GM23338 (cell line): ENCODE measurements at regions not wholly inside any gene's neighbourhood (a gene's known extent, or its start where the extent isn't known, plus 50 kb on each side); places are given as distances from the start of the nearest gene placed in this dataset.

ENCODE experiments used
- ATAC-seq: fragments of 200-7000 bp; cut with Tn5 transposase; 3 replicates; pipeline ENCODE4 v1.9.1; 2020
- DNase-seq: peaks from one replicate; pipeline ENCODE4 v3.0.0-alpha.2; 2015; ENCODE audit warnings: low spot score
- H2AFZ ChIP-seq: fragments of 200-600 bp; sonication (generic); 2 replicates; pipeline ENCODE4 v1.8.0; 2016; ENCODE audit warnings: antibody characterized with exemption, mild to moderate bottlenecking, moderate library complexity
- H3F3A ChIP-seq: fragments of 200-600 bp; sonication (generic); replicated peaks from 2 replicates; pipeline ENCODE4 v1.8.0; 2017; ENCODE audit warnings: antibody characterized with exemption, mixed run types, low read depth
- H3K27ac ChIP-seq: fragments of 200-600 bp; sonication (generic); 2 replicates; pipeline ENCODE4 v1.6.1; 2016; ENCODE audit warnings: low read depth
- H3K27me3 ChIP-seq: fragments of 200-600 bp; sonication (generic); 2 replicates; pipeline ENCODE4 v1.8.0; 2016; ENCODE audit warnings: mild to moderate bottlenecking, mixed run types, moderate library complexity; ENCODE audit not compliant: insufficient read depth
- H3K36me3 ChIP-seq: fragments of 200-600 bp; sonication (generic); 2 replicates; pipeline ENCODE4 v1.8.0; 2016; ENCODE audit warnings: mild to moderate bottlenecking; ENCODE audit not compliant: insufficient read depth
- H3K4me1 ChIP-seq: fragments of 200-600 bp; sonication (generic); 2 replicates; pipeline ENCODE4 v1.8.0; 2016; ENCODE audit warnings: mild to moderate bottlenecking, moderate library complexity; ENCODE audit not compliant: insufficient read depth
- H3K4me2 ChIP-seq: fragments of 200-600 bp; sonication (generic); 2 replicates; pipeline ENCODE4 v1.7.1; 2017; ENCODE audit warnings: mixed run types
- H3K4me3 ChIP-seq: fragments of 200-600 bp; sonication (generic); 2 replicates; pipeline ENCODE4 v1.6.1; 2016; ENCODE audit warnings: mixed run types
- H3K79me2 ChIP-seq: fragments of 200-600 bp; sonication (generic); replicated peaks from 2 replicates; pipeline ENCODE4 v1.8.0; 2017; ENCODE audit warnings: mild to moderate bottlenecking; ENCODE audit not compliant: insufficient read depth
- H3K9me2 ChIP-seq: fragments of 200-600 bp; sonication (generic); 2 replicates; pipeline ENCODE4 v1.8.0; 2017; ENCODE audit not compliant: insufficient read depth
- H4K20me1 ChIP-seq: fragments of 200-600 bp; sonication (generic); replicated peaks from 2 replicates; pipeline ENCODE4 v1.8.0; 2017; ENCODE audit warnings: mild to moderate bottlenecking; ENCODE audit not compliant: insufficient read depth
- H3K27ac Mint-ChIP-seq: 2 replicates; pipeline ENCODE4 v1.8.0; 2020; ENCODE audit warnings: inconsistent platforms, mild to moderate bottlenecking, moderate library complexity, mixed read lengths
- H3K27me3 Mint-ChIP-seq: 3 replicates; pipeline ENCODE4 v1.8.0; 2022; ENCODE audit warnings: low read depth, mild to moderate bottlenecking, moderate library complexity, mixed read lengths, inconsistent platforms; ENCODE audit not compliant: insufficient read depth, poor library complexity
- H3K36me3 Mint-ChIP-seq: 3 replicates; pipeline ENCODE4 v1.8.0; 2021; ENCODE audit warnings: low read depth, mild to moderate bottlenecking, inconsistent platforms, moderate library complexity, mixed read lengths
- H3K4me1 Mint-ChIP-seq: 3 replicates; pipeline ENCODE4 v1.8.0; 2020; ENCODE audit warnings: mild to moderate bottlenecking, inconsistent platforms, mixed read lengths
- H3K4me3 Mint-ChIP-seq: 3 replicates; pipeline ENCODE4 v1.8.0; 2021; ENCODE audit warnings: moderate library complexity, mild to moderate bottlenecking, inconsistent platforms, mixed read lengths
- H3K9me3 Mint-ChIP-seq: 3 replicates; pipeline ENCODE4 v1.8.0; 2020; ENCODE audit warnings: moderate library complexity, mild to moderate bottlenecking, inconsistent platforms, mixed read lengths
- EZH2 ChIP-seq: fragments of 200-600 bp; sonication (generic); IDR thresholded peaks from one replicate; pipeline ENCODE4 v1.8.0; 2017; ENCODE audit warnings: antibody characterized with exemption, mild to moderate bottlenecking, low read depth; ENCODE audit not compliant: unreplicated experiment
- EZH2phosphoT487 ChIP-seq: fragments of 200-600 bp; sonication (generic); IDR thresholded peaks from one replicate; pipeline ENCODE4 v1.8.1; 2018; ENCODE audit warnings: antibody characterized with exemption; ENCODE audit not compliant: unreplicated experiment
- JUNB ChIP-seq: IDR thresholded peaks from one replicate; pipeline ENCODE4 v1.6.1; 2016; ENCODE audit warnings: antibody characterized with exemption; ENCODE audit not compliant: unreplicated experiment
- NANOG ChIP-seq: IDR thresholded peaks from 2 replicates; pipeline ENCODE4 v1.6.1; 2016; ENCODE audit warnings: antibody characterized with exemption, borderline replicate concordance
- POLR2AphosphoS5 ChIP-seq: IDR thresholded peaks from 2 replicates; pipeline ENCODE4 v1.6.1; 2016; ENCODE audit warnings: antibody characterized with exemption, low read depth
- STAT1 ChIP-seq: IDR thresholded peaks from one replicate; pipeline ENCODE4 v1.6.1; 2016; ENCODE audit warnings: antibody characterized with exemption; ENCODE audit not compliant: unreplicated experiment
- ZNF331 ChIP-seq: fragments of 250-450 bp; sonication (Bioruptor Pico); IDR thresholded peaks from 2 replicates; pipeline ENCODE4 v1.5.0; 2020; ENCODE audit warnings: low read depth, mild to moderate bottlenecking, moderate library complexity
- TF ChIP-seq, protein P1 (sequence below): fragments of 250-450 bp; sonication (Bioruptor Pico); IDR thresholded peaks from 2 replicates; pipeline ENCODE4 v1.5.0; 2020; ENCODE audit warnings: mild to moderate bottlenecking, moderate library complexity
- TF ChIP-seq, protein P2 (sequence below), 2 experiments: fragments of 200-600 bp in 1 of 2; sonication (generic) in 1 of 2; conservative IDR thresholded peaks; 2 replicates each; pipeline versions ENCODE4 v1.5.1 to v1.6.1; 2016 to 2017; ENCODE audit warnings: antibody characterized with exemption in 2 of 2, low read depth in 2 of 2, mild to moderate bottlenecking in 2 of 2, moderate library complexity in 1 of 2
- TF ChIP-seq, protein P3 (sequence below): IDR thresholded peaks from 2 replicates; pipeline ENCODE4 v1.6.1; 2016; ENCODE audit warnings: antibody characterized with exemption

DNA sequence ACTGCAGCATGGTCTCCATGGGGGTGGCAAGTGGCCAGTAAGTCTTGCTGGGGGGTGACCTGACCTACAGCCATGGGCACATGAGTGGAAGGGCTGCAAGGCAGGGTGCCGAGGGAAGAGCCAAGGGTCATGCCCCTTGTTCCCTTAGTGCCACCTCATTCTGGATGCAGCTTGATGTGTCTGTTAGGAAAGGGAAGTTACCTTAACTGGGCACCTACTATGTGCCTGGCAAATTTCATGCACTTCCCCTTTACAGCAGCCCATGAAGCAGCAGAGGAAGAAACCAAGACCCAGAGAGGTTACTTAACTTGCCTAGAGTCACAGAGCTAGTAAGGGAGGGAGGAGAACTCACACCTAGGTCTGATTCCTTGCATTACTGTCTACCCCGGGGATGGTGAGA lies 174.0 kb downstream of the MRPL14 start:
- Histone ChIP-seq H3F3A (no peaks in the 10 kb centered on the region), H4K20me1 (no peaks in the 10 kb centered on the region), H3K4me2 (no peak overlapping the region), H3K4me3 (no peak overlapping the region), H3K27ac (no peak overlapping the region), H3K27me3 (no peaks in the 10 kb centered on the region), H3K36me3 (no peaks in the 10 kb centered on the region), H2AFZ (no peak overlapping the region), H3K9me2 (no peaks in the 10 kb centered on the region), H3K4me1 (no peaks in the 10 kb centered on the region), H3K79me2 (no peaks in the 10 kb centered on the region)
- no peaks in the 10 kb centered on the region for H3K36me3 Mint-ChIP-seq
- H3K9me3 Mint-ChIP-seq, result 0 out of 3 replicates have a peak, but pooled peaks cover 4% of the 10 kb centered on the region
- TF ChIP-seq, protein P1, sequence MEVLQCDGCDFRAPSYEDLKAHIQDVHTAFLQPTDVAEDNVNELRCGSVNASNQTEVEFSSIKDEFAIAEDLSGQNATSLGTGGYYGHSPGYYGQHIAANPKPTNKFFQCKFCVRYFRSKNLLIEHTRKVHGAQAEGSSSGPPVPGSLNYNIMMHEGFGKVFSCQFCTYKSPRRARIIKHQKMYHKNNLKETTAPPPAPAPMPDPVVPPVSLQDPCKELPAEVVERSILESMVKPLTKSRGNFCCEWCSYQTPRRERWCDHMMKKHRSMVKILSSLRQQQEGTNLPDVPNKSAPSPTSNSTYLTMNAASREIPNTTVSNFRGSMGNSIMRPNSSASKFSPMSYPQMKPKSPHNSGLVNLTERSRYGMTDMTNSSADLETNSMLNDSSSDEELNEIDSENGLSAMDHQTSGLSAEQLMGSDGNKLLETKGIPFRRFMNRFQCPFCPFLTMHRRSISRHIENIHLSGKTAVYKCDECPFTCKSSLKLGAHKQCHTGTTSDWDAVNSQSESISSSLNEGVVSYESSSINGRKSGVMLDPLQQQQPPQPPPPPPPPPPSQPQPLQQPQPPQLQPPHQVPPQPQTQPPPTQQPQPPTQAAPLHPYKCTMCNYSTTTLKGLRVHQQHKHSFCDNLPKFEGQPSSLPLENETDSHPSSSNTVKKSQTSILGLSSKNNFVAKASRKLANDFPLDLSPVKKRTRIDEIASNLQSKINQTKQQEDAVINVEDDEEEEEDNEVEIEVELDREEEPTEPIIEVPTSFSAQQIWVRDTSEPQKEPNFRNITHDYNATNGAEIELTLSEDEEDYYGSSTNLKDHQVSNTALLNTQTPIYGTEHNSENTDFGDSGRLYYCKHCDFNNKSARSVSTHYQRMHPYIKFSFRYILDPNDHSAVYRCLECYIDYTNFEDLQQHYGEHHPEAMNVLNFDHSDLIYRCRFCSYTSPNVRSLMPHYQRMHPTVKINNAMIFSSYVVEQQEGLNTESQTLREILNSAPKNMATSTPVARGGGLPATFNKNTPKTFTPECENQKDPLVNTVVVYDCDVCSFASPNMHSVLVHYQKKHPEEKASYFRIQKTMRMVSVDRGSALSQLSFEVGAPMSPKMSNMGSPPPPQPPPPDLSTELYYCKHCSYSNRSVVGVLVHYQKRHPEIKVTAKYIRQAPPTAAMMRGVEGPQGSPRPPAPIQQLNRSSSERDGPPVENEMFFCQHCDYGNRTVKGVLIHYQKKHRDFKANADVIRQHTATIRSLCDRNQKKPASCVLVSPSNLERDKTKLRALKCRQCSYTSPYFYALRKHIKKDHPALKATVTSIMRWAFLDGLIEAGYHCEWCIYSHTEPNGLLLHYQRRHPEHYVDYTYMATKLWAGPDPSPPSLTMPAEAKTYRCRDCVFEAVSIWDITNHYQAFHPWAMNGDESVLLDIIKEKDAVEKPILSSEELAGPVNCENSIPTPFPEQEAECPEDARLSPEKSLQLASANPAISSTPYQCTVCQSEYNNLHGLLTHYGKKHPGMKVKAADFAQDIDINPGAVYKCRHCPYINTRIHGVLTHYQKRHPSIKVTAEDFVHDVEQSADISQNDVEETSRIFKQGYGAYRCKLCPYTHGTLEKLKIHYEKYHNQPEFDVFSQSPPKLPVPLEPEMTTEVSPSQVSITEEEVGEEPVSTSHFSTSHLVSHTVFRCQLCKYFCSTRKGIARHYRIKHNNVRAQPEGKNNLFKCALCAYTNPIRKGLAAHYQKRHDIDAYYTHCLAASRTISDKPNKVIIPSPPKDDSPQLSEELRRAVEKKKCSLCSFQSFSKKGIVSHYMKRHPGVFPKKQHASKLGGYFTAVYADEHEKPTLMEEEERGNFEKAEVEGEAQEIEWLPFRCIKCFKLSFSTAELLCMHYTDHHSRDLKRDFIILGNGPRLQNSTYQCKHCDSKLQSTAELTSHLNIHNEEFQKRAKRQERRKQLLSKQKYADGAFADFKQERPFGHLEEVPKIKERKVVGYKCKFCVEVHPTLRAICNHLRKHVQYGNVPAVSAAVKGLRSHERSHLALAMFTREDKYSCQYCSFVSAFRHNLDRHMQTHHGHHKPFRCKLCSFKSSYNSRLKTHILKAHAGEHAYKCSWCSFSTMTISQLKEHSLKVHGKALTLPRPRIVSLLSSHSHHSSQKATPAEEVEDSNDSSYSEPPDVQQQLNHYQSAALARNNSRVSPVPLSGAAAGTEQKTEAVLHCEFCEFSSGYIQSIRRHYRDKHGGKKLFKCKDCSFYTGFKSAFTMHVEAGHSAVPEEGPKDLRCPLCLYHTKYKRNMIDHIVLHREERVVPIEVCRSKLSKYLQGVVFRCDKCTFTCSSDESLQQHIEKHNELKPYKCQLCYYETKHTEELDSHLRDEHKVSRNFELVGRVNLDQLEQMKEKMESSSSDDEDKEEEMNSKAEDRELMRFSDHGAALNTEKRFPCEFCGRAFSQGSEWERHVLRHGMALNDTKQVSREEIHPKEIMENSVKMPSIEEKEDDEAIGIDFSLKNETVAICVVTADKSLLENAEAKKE, result no peak
- TF ChIP-seq NANOG (no peak), STAT1 (no peak), EZH2phosphoT487 (no peak), EZH2 (no peak), ZNF331 (CRISPR knock-in tag) (no peak), POLR2AphosphoS5 (no peak), JUNB (no peak)
- TF ChIP-seq, protein P2, sequence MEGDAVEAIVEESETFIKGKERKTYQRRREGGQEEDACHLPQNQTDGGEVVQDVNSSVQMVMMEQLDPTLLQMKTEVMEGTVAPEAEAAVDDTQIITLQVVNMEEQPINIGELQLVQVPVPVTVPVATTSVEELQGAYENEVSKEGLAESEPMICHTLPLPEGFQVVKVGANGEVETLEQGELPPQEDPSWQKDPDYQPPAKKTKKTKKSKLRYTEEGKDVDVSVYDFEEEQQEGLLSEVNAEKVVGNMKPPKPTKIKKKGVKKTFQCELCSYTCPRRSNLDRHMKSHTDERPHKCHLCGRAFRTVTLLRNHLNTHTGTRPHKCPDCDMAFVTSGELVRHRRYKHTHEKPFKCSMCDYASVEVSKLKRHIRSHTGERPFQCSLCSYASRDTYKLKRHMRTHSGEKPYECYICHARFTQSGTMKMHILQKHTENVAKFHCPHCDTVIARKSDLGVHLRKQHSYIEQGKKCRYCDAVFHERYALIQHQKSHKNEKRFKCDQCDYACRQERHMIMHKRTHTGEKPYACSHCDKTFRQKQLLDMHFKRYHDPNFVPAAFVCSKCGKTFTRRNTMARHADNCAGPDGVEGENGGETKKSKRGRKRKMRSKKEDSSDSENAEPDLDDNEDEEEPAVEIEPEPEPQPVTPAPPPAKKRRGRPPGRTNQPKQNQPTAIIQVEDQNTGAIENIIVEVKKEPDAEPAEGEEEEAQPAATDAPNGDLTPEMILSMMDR (conservative IDR thresholded peaks at IDR 0.05; ENCODE audit: low read depth in 2 of 2), result no peak
- TF ChIP-seq, protein P3, sequence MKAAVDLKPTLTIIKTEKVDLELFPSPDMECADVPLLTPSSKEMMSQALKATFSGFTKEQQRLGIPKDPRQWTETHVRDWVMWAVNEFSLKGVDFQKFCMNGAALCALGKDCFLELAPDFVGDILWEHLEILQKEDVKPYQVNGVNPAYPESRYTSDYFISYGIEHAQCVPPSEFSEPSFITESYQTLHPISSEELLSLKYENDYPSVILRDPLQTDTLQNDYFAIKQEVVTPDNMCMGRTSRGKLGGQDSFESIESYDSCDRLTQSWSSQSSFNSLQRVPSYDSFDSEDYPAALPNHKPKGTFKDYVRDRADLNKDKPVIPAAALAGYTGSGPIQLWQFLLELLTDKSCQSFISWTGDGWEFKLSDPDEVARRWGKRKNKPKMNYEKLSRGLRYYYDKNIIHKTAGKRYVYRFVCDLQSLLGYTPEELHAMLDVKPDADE, result no peak
- no peak for DNase-seq
- H3K4me3 Mint-ChIP-seq, result no peak overlapping the region
- no peak for ATAC-seq
- H3K4me1 Mint-ChIP-seq, result peaks cover 5% of the 10 kb centered on the region; the same call in 1 of the 3 replicates
- peaks cover 8% of the 10 kb centered on the region for H3K27me3 Mint-ChIP-seq
- H3K27ac Mint-ChIP-seq, result no peak overlapping the region
